ENCODE measurements at regions not wholly inside any gene's neighbourhood (a gene's known extent, or its start where the extent isn't known, plus 50 kb on each side); places are given as distances from the start of the nearest gene placed in this dataset.

GRCh38 chr13:53568491-53568890 lies 539.9 kb downstream of the OLFM4 start:
- H2BK20ac ChIP-seq (ENCODE audit: low read depth, low read length, poor library complexity, severe bottlenecking), result no peak overlapping the region

More at GRCh38 chr13:53568491-53568890, 539.9 kb downstream of the OLFM4 start:
- H3K14ac ChIP-seq (ENCODE audit: insufficient read depth, low read length), result no peak overlapping the region
- no peak overlapping the region for H3K27ac ChIP-seq (ENCODE audit: insufficient read length, low read depth, low read length)
- H2AK5ac ChIP-seq (ENCODE audit: insufficient read length, low read length), result no peak overlapping the region
- no peak overlapping the region for H4K5ac ChIP-seq (ENCODE audit: insufficient read length, low read depth, low read length)
- no peaks in the 10 kb centered on the region for H3K27me3 Mint-ChIP-seq (ENCODE audit: low read depth)
- no peak overlapping the region for H3K9ac ChIP-seq (ENCODE audit: extremely low read depth, insufficient read length, low read length)
- H3K4me3 Mint-ChIP-seq, result no peak overlapping the region
- H3K23ac ChIP-seq (ENCODE audit: insufficient read length, low read depth, low read length), result no peak overlapping the region
- no peaks in the 10 kb centered on the region for H3K9me3 ChIP-seq (ENCODE audit: control insufficient read depth, low read depth, low read length)
- no peak overlapping the region for H4K8ac ChIP-seq (replicated peaks; ENCODE audit: insufficient read length, low read depth, low read length)
- H3K4ac ChIP-seq (ENCODE audit: low read depth, low read length), result no peak overlapping the region
- no peaks in the 10 kb centered on the region for H3K36me3 Mint-ChIP-seq (ENCODE audit: insufficient read depth in 1 of 3, low read depth in 3 of 3)
- H3K9me3 Mint-ChIP-seq, result no peaks in the 10 kb centered on the region
- no peaks in the 10 kb centered on the region for H3K79me1 ChIP-seq (ENCODE audit: insufficient read depth, low read depth, low read length, poor library complexity, severe bottlenecking)
- no peak overlapping the region for H2AFZ ChIP-seq (ENCODE audit: low read length)
- no peaks in the 10 kb centered on the region for H3K27me3 ChIP-seq (ENCODE audit: insufficient read depth, low read length)
- no peak overlapping the region for H3K4me2 ChIP-seq (ENCODE audit: insufficient read depth, insufficient read length, low read length)
- no peak overlapping the region for H3K56ac ChIP-seq (ENCODE audit: insufficient read length, low read depth, low read length)
- H3K23me2 ChIP-seq (ENCODE audit: insufficient read length, low read depth, low read length, poor library complexity, severe bottlenecking), result no peaks in the 10 kb centered on the region
- H4K91ac ChIP-seq (ENCODE audit: insufficient read length, low read depth, low read length), result no peak overlapping the region
- no peak for TF ChIP-seq CTCF (conservative IDR thresholded peaks at IDR 0.05)
- H3K18ac ChIP-seq (ENCODE audit: insufficient read length, low read depth, low read length), result no peak overlapping the region
- no peak overlapping the region for H3K27ac Mint-ChIP-seq
- no peak overlapping the region for H2BK12ac ChIP-seq (ENCODE audit: insufficient read length, low read depth, low read length)
- H3K4me1 ChIP-seq (ENCODE audit: insufficient read depth, low read length), result no peaks in the 10 kb centered on the region
- WGBS (ENCODE audit: extremely low coverage, insufficient read length, low lambda C conversion rate), result no CpG with 5 or more reads among the region's 1 CpG
- no peak for DNase-seq
- no peak overlapping the region for H3T11ph ChIP-seq (ENCODE audit: low read length)
- no peaks in the 10 kb centered on the region for H3K79me2 ChIP-seq (ENCODE audit: insufficient read depth, low read length)
- no peak overlapping the region for H2BK15ac ChIP-seq (ENCODE audit: low read depth, low read length)
- no peak overlapping the region for H2BK5ac ChIP-seq (ENCODE audit: insufficient read length, low read length)
- H3K4me1 Mint-ChIP-seq, result 0 out of 4 replicates have a peak, but pooled peaks cover 0 to 4% of the 10 kb centered on the region in 2 experiments
- H2BK120ac ChIP-seq (ENCODE audit: low read depth, low read length, poor library complexity, severe bottlenecking), result no peak overlapping the region
- H4K20me1 ChIP-seq (ENCODE audit: control insufficient read depth, insufficient read depth, insufficient read length), result no peaks in the 10 kb centered on the region

Data from H9 (cell line).